Suppressor macrophage (primary cell): ENCODE measurements at regions not wholly inside any gene's neighbourhood (a gene's known extent, or its start where the extent isn't known, plus 50 kb on each side); places are given as distances from the start of the nearest gene placed in this dataset.
"Not testable (repeated sequence)": the region's sequence is repeated elsewhere in the genome, so short reads cannot be mapped to it uniquely, and the experiment has no call there.

ENCODE experiments used
- DNase-seq, 4 experiments: peaks; one replicate each; pipeline ENCODE4 v3.0.0-alpha.2; 2020 to 2022

DNA sequence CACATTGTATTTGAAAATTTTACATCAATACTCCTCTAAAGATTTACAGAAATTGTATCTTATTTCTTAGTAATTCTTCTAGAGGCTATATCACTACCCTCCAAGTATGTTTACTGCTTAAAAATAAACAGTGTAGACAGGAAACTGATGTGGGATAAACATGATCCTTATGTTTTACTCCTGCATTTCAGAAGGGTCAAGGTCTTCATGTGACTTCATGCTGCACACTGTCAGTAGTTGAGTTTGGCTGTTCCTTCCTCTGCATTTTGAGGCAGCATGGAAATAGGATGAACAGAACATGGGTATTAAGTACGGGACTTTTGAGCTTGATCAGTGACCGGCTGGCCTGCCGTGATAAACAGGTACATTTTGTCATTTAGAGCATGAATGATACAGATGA lies 179.2 kb upstream of the FERMT1 start:
- no peak for DNase-seq

DNA sequence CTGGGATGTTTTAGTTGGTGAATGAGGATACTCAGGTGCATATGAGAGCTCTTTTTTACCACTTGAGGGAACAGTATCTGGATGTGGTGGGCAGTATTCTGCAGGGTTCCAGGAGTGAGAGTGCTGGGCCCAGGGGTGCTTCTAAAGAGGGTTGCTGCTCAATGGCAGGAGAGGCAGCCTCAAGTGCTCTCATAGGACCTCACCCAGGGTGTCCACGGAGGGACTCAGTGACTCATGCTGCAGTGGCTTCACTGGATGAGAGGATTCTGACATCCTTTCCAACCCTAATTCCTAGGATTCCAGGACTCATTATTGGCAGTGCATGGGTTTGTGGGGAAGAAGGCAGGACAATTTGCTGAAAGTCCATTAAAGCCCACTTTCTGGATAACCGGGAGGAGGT lies 176.6 kb upstream of the FERMT1 start:
- DNase-seq: no peak

GRCh38 chr20:6298049-6298448 lies 175.2 kb upstream of the FERMT1 start:
- DNase-seq: no peak

GRCh38 chr20:6295867-6296256 lies 173.0 kb upstream of the FERMT1 start:
- no peak for DNase-seq

- no peak for DNase-seq
Observed at GRCh38 chr20:6295127-6295866, 172.5 kb upstream of the FERMT1 start.

GRCh38 chr20:6287471-6287870 lies 164.6 kb upstream of the FERMT1 start:
- no peak for DNase-seq

DNA sequence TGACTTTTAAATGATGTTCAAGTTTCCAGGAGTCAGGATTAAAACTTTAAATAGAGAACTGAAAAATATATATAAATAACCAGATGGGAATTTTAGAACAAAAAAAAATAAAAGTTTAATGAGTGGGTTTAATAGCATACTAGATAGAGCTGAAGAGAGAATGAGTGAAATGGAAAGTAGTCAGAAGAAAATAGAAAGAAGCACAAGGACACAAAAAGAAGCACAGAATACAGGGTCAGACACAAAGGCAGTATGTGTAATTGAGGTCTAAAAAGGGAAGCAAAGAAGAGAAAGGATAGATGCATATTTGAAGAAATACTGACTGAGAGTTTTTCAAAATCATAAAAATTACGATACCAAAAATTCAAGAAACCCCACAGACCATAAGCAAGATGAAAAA lies 159.8 kb upstream of the FERMT1 start:
- no peak for DNase-seq

DNA sequence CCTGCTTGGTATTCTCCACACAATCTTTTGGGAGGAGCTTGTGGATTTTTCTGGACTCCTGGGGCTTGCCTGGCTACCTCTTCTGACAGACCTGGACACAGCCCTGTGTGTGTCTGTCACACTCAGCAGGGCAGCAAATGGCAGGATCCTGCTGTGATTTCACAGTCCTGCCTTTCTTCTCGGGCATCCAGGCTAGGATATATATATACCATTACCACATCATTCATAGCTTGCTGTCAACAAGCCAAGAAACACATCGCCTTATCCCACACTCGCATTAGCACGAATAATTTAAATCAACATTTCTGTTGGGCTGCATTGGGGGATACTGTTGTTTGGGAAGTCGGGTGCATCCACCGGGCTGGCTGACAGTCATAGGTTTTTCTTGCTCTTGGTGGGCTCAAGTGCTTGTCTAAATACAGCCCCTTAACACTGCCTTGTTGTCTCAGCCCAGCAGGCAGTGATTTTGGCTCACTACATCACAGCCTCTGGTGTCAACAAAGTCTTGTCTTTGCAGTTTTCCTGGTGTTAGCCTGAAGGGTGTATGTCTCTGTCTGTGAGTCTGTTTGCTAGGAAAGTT lies 154.9 kb upstream of the FERMT1 start:
- DNase-seq: no peak

- DNase-seq: not testable (repeated sequence)
Observed at GRCh38 chr20:6270404-6270803, 147.6 kb upstream of the FERMT1 start.

DNA sequence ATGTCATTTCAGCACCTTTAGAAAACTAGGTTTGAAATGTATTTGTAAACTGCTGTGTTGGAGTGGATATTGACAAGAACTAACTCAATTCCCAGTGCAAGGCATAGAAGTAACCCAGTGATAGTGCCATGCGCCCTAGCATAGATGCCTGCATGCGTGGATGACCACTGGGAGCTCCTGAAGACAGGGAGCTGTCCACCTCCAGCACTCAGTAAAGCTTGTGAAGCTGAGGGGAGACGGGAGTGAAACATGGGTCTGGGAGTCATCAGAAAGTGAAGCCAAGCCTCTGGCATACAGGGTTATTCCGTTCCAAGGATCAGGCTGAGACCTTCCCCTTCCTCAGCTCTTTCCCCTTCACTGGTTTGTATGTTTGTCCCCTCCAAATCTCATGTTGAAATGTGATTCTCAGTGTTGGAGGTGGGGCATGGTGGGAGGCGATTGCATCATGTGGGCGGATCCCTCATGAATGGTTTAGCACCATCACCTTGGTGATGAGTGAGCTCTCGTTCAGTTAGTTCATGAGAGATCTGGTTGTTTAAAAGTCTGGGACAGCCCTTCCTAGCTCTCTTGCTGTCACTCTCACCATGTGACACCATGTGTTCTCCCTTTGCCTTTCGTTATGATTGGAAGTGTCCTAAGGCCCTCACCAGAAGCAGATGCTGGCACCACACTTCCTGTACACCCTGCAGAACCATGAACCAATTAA lies 146.5 kb upstream of the FERMT1 start:
- DNase-seq: no peak

DNA sequence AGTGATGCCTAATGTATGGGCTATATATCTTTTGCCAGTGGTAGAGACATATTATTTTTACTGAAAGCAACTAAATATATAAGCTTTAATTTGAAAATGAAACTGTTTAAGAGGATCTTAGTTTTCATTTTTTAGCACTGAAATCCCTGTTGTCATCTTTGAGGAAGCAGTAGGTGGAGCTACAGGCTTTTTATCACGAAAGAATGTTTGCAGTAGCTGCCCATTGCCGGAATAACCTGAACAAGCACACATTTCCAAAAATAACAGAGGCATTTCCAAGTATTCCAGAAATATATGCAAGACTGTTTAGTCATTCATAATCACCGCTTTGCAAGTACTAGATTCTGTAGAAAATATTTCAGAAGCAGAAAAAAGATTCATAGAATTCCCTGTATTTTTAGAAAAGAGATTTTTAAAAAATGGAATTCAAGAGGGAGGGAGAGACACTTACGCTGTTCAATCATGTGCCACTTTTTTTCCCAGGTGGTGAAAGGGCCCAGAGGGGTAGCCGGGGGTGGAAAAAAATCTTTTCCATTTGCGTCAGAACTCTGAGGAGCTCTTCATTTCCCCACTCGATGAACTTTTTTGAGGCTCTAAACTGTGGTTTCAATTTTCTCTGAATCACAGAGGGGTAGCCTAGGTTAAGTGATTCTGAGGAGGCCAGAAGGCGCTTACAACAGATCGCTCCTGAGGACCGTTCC lies 142.5 kb upstream of the FERMT1 start:
- DNase-seq: peak in 3 of 4 experiments; percentile 5 to 26 (median 24)

GRCh38 chr20:6253396-6253795 lies 130.6 kb upstream of the FERMT1 start:
- DNase-seq: no peak

DNA sequence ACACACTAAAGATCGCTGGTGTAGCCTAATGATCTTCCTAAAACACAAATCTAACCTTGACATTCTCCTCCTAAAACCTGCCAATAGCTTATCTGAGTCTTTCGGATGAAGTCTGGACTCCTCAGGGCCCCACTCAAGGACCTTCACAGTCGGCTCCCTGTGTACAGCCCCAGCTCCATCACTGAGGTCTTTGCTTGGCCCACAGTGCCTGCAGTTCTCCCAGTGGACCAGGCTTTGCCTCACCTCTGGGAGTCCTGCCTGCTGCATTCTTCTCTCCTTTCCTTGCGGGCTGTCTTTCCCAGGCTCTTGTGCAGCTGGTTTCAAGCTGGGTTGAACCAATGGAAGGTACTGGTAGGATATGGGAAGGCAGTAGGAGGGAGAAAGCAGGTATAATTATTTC lies 122.6 kb upstream of the FERMT1 start:
- DNase-seq: no peak

DNA sequence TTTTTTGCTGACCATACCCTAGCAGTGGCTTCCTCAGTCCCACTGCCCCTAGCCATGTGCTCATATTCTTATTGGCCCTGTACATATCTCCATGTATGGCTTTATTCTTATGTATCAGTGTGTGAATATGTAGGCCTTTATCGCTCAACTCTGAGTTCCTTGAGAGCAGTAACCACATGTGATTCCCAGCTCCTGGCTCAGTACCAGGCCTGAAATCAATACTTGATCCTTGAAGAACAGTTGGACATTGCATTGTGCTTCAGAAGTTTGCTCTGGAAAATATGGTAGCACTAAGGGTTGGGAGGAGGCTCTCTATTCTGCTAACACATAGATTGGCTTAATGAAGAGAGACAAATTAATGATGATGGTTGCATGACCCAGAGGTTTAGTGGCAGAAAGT lies 118.8 kb upstream of the FERMT1 start:
- no peak for DNase-seq

DNA sequence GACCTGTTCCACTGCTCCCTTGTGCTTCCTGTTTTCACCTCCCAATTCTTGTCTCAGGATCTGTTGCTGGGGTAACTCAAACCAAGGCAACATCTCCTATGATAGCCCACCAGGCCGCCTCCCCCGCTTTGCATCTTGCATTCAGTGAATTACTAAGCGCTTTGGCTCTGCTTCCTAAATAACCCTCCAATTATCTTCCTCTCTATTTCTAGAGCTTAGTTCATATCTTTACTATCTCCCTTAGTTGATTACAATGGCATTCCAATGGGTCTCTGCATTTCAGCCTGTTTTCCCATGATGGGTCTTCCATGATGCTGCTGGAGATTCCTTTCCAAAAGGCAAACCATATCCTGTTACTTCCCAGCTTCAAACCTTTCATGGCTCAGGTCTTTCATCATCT lies 117.2 kb upstream of the FERMT1 start:
- no peak for DNase-seq

GRCh38 chr20:6238421-6238820 lies 115.6 kb upstream of the FERMT1 start:
- no peak for DNase-seq

DNA sequence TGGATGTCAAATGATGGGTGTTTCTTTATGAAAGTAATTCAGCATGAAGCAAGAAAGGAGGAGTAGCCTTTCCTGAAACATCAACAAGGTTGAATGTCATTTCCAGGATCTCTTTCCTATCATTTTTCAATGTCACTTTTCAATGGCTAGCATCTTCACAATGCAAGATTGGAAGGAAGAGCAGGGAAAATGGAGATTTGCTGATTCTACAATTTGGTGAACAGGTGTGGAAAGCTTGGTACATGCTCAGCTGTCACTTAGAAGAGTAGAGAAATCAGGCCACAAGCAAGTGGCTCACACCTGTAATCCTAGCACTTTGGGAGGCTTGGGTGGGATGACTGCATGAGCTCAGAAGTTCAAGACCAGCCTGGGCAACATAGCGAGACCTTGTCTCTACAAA lies 112.7 kb upstream of the FERMT1 start:
- DNase-seq: no peak

DNA sequence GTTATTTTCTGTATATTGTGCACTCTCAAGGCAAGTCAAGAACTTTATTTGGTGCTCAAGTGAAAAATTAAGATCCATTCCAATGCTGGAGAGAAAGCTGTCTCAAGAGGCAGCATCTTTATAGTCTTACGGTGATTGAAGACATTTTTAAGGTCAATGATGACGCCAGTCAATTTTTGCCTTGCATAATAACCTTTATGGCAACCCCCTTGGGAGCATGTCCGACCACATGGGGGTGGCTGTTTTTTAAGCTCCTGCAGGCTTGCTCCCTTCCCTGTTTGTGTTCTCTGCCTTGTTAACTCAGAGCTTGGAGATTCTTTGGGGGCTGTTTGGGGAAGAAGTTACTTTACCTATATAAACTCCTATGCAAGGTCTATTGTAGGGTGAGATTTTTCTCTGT lies 109.6 kb upstream of the FERMT1 start:
- no peak for DNase-seq

DNA sequence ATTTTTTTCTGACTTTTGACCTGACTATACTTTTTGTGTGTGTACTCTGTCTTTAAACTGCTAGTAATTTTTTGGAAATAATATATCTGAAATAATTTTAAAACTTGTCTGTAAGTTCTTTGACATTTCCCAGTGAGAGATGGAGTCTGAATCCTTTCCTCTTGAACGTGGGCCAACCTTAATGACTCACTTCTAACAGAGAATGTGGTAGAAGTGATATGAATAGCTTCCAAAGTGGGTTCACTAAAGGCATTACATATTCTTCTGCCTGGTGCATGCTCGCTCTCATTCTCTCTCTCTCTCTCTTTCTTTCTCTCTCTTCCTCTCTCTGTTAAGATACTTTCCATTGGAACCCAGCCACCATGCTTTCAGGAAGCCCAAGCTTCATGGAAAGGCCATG lies 108.7 kb upstream of the FERMT1 start:
- no peak for DNase-seq

GRCh38 chr20:6228302-6228843 lies 105.5 kb upstream of the FERMT1 start:
- DNase-seq: no peak

- no peak for DNase-seq
Observed at GRCh38 chr20:6213311-6213710, 90.5 kb upstream of the FERMT1 start.

GRCh38 chr20:6212903-6213302 lies 90.1 kb upstream of the FERMT1 start:
- no peak for DNase-seq

DNA sequence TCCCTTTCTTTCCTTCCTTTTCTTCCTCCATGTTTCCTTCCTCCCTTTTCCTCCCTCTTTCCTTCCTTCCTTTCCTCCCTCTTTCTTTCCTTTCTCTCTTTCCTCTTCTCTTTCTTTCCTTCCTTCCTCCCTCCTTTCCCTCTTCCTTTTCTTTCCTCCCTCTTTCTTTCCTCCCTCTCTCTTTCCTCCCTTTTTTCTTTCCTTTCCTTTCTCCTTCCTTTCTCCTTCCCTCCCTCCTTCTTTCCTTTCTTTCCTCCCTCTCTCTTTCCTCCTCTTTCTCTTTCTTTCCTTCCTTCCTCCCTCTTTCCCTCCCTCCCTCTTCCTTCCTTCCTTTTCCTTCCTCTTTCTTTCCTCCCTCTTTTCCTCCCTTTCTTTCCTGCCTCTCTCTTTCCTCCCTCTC lies 86.3 kb upstream of the FERMT1 start:
- DNase-seq: no peak
